Neural progenitor cell (in vitro differentiated cells): ENCODE measurements at regions not wholly inside any gene's neighbourhood (a gene's known extent, or its start where the extent isn't known, plus 50 kb on each side); places are given as distances from the start of the nearest gene placed in this dataset.

Experiments
- DNase-seq: peaks from one replicate; pipeline ENCODE4 v3.0.0-alpha.2; 2016; ENCODE audit warnings: low spot score
- H2AFZ ChIP-seq: fragments of 200-600 bp; sonication (generic); replicated peaks from 2 replicates; pipeline ENCODE4 v1.6.1; 2016; ENCODE audit warnings: antibody characterized with exemption
- H3F3A ChIP-seq: fragments of 200-600 bp; sonication (generic); 2 replicates; pipeline ENCODE4 v1.6.1; 2016; ENCODE audit warnings: antibody characterized with exemption, low read depth
- H3K27ac ChIP-seq: fragments of 200-600 bp; sonication (generic); 2 replicates; pipeline ENCODE4 v1.5.1; 2016; ENCODE audit warnings: mild to moderate bottlenecking
- H3K27me3 ChIP-seq: fragments of 200-600 bp; sonication (generic); 2 replicates; pipeline ENCODE4 v1.6.1; 2016; ENCODE audit warnings: mild to moderate bottlenecking, moderate library complexity
- H3K36me3 ChIP-seq: fragments of 200-600 bp; sonication (generic); 2 replicates; pipeline ENCODE4 v1.5.1; 2016
- H3K4me1 ChIP-seq: fragments of 200-600 bp; sonication (generic); 2 replicates; pipeline ENCODE4 v1.6.1; 2016; ENCODE audit warnings: mixed run types
- H3K4me2 ChIP-seq: fragments of 200-600 bp; sonication (generic); 2 replicates; pipeline ENCODE4 v1.6.1; 2016
- H3K4me3 ChIP-seq: fragments of 200-600 bp; sonication (generic); 2 replicates; pipeline ENCODE4 v1.5.1; 2016
- H3K79me2 ChIP-seq: fragments of 200-600 bp; sonication (generic); 2 replicates; pipeline ENCODE4 v1.6.1; 2016; ENCODE audit warnings: low read depth
- H3K9ac ChIP-seq: fragments of 200-600 bp; sonication (generic); 2 replicates; pipeline ENCODE4 v1.6.1; 2016
- H3K9me3 ChIP-seq: fragments of 200-600 bp; sonication (generic); 2 replicates; pipeline ENCODE4 v1.5.1; 2016; ENCODE audit warnings: low read depth
- H4K20me1 ChIP-seq: fragments of 200-600 bp; sonication (generic); 2 replicates; pipeline ENCODE4 v1.6.1; 2016; ENCODE audit warnings: low read depth
- H3K27ac Mint-ChIP-seq: 3 replicates; pipeline ENCODE4 v1.8.0; 2021; ENCODE audit warnings: mixed read lengths
- H3K27me3 Mint-ChIP-seq: 2 replicates; pipeline ENCODE4 v1.8.0; 2022; ENCODE audit warnings: low read depth, mild to moderate bottlenecking, inconsistent platforms, moderate library complexity, mixed read lengths; ENCODE audit not compliant: insufficient read depth
- H3K36me3 Mint-ChIP-seq: 3 replicates; pipeline ENCODE4 v1.8.0; 2021; ENCODE audit warnings: mixed read lengths
- H3K4me1 Mint-ChIP-seq: 3 replicates; pipeline ENCODE4 v1.8.0; 2021; ENCODE audit warnings: mixed read lengths
- H3K4me3 Mint-ChIP-seq: 3 replicates; pipeline ENCODE4 v1.8.0; 2021; ENCODE audit warnings: mild to moderate bottlenecking, moderate library complexity, mixed read lengths
- H3K9me3 Mint-ChIP-seq: 3 replicates; pipeline ENCODE4 v1.8.0; 2020; ENCODE audit warnings: mixed read lengths
- CTCF ChIP-seq: fragments of 200-600 bp; sonication (generic); IDR thresholded peaks from 2 replicates; pipeline ENCODE4 v1.5.1; 2017; ENCODE audit warnings: antibody characterized with exemption, mild to moderate bottlenecking
- EZH2 ChIP-seq: fragments of 200-600 bp; sonication (generic); IDR thresholded peaks from 2 replicates; pipeline ENCODE4 v1.6.1; 2017; ENCODE audit warnings: antibody characterized with exemption, mild to moderate bottlenecking, moderate library complexity
- EZH2phosphoT487 ChIP-seq: fragments of 200-600 bp; sonication (generic); IDR thresholded peaks from 2 replicates; pipeline ENCODE4 v1.6.1; 2017; ENCODE audit warnings: antibody characterized with exemption

- no peak overlapping the region for H3K4me2 ChIP-seq
- no peaks in the 10 kb centered on the region for H3K36me3 ChIP-seq
- H3K4me1 ChIP-seq, result no peaks in the 10 kb centered on the region
- H3K27ac Mint-ChIP-seq, result no peak overlapping the region
- no peaks in the 10 kb centered on the region for H3K79me2 ChIP-seq
- H3K4me1 Mint-ChIP-seq, result peaks cover 11% of the 10 kb centered on the region
- DNase-seq, result no peak
- no peaks in the 10 kb centered on the region for H4K20me1 ChIP-seq
- TF ChIP-seq EZH2 (no peak), CTCF (no peak), EZH2phosphoT487 (no peak)
- no peaks in the 10 kb centered on the region for H3F3A ChIP-seq
- H3K27me3 ChIP-seq, result no peaks in the 10 kb centered on the region
- no peaks in the 10 kb centered on the region for H3K9me3 ChIP-seq
- no peak overlapping the region for H3K4me3 ChIP-seq
- H2AFZ ChIP-seq, result no peak overlapping the region
- no peak overlapping the region for H3K9ac ChIP-seq
- H3K9me3 Mint-ChIP-seq, result peaks cover 3% of the 10 kb centered on the region
- no peak overlapping the region for H3K27ac ChIP-seq
- H3K27me3 Mint-ChIP-seq, result no peaks in the 10 kb centered on the region
- H3K36me3 Mint-ChIP-seq, result no peaks in the 10 kb centered on the region
- H3K4me3 Mint-ChIP-seq, result no peak overlapping the region
Measured at GRCh38 chr17:69655902-69656301, 241.4 kb downstream of the MAP2K6 start.

- Histone ChIP-seq H3K9me3 (no peaks in the 10 kb centered on the region), H4K20me1 (no peaks in the 10 kb centered on the region), H3K27ac (no peak overlapping the region), H3K36me3 (no peaks in the 10 kb centered on the region), H3K4me3 (no peak overlapping the region), H3K4me2 (no peak overlapping the region), H3K79me2 (no peaks in the 10 kb centered on the region), H2AFZ (no peak overlapping the region), H3K9ac (no peak overlapping the region), H3F3A (no peaks in the 10 kb centered on the region), H3K4me1 (no peaks in the 10 kb centered on the region), H3K27me3 (no peaks in the 10 kb centered on the region)
- Mint-ChIP-seq H3K27ac (no peak overlapping the region), H3K4me3 (no peak overlapping the region), H3K27me3 (no peaks in the 10 kb centered on the region), H3K9me3 (no peaks in the 10 kb centered on the region), H3K4me1 (no peaks in the 10 kb centered on the region), H3K36me3 (no peaks in the 10 kb centered on the region)
- no peak for DNase-seq
- TF ChIP-seq EZH2 (no peak), CTCF (no peak), EZH2phosphoT487 (no peak)
Measured at GRCh38 chr17:69669441-69670178, 255.1 kb downstream of the MAP2K6 start.

GRCh38 chr17:69672924-69673323, 258.4 kb downstream of the MAP2K6 start:
- H3K4me2 ChIP-seq, result no peak overlapping the region
- Mint-ChIP-seq H3K27me3 (no peaks in the 10 kb centered on the region), H3K4me1 (no peaks in the 10 kb centered on the region), H3K4me3 (no peak overlapping the region), H3K36me3 (no peaks in the 10 kb centered on the region), H3K27ac (no peak overlapping the region), H3K9me3 (no peaks in the 10 kb centered on the region)
- no peak overlapping the region for H2AFZ ChIP-seq
- H4K20me1 ChIP-seq, result no peaks in the 10 kb centered on the region
- no peaks in the 10 kb centered on the region for H3K27me3 ChIP-seq
- no peaks in the 10 kb centered on the region for H3K9me3 ChIP-seq
- DNase-seq, result no peak
- no peaks in the 10 kb centered on the region for H3K79me2 ChIP-seq
- H3K9ac ChIP-seq, result no peak overlapping the region
- TF ChIP-seq CTCF (no peak), EZH2phosphoT487 (no peak), EZH2 (no peak)
- no peaks in the 10 kb centered on the region for H3F3A ChIP-seq
- no peaks in the 10 kb centered on the region for H3K4me1 ChIP-seq
- H3K4me3 ChIP-seq, result no peak overlapping the region
- H3K36me3 ChIP-seq, result no peaks in the 10 kb centered on the region
- no peak overlapping the region for H3K27ac ChIP-seq
